T-cell (primary cell): ENCODE measurements at regions not wholly inside any gene's neighbourhood (a gene's known extent, or its start where the extent isn't known, plus 50 kb on each side); places are given as distances from the start of the nearest gene placed in this dataset.
"Not testable (repeated sequence)": the region's sequence is repeated elsewhere in the genome, so short reads cannot be mapped to it uniquely, and the experiment has no call there.

ENCODE experiments used
- ATAC-seq, 4 experiments: fragments of 200-7000 bp in 3 of 4; fragments of 150-1000 bp in 1 of 4; cut with Tn5 transposase; replicated peaks in 1 of 4; 1 replicate in 3 of 4; 2 replicates in 1 of 4; pipeline ENCODE4 v1.10.0; 2021; ENCODE audit warnings: moderate library complexity in 3 of 4, mild to moderate bottlenecking in 2 of 4, moderate number of reproducible peaks in 1 of 4
- CTCF ChIA-PET, 2 donors: fragments of 300-600 bp; sonication (Branson Sonifier 250); formaldehyde crosslinking; loops; one replicate each; lab custom pipeline; 2022; ENCODE audit warnings: antibody characterized with exemption in 2 of 2; lab: Charles Lee
- POLR2A ChIA-PET, 2 donors: fragments of 300-600 bp; sonication (Branson Sonifier 250); formaldehyde crosslinking; loops; one replicate each; lab custom pipeline; 2022; ENCODE audit warnings: antibody characterized with exemption in 2 of 2; lab: Charles Lee
- DNase-seq, 35 experiments: peaks; one replicate each; pipeline versions ENCODE4 v3.0.0 to v3.0.0-alpha.2; 2013 to 2023
- H3K27ac ChIP-seq: one replicate; pipeline ENCODE4 v1.5.1; 2013; ENCODE audit warnings: low read length
- H3K27me3 ChIP-seq, 2 experiments: replicated peaks in 1 of 2; 1 replicate in 1 of 2; 2 replicates in 1 of 2; pipeline versions ENCODE4 v1.6.1 to v1.7.0; 2013; ENCODE audit warnings: low read length in 1 of 2, mixed read lengths in 1 of 2; ENCODE audit not compliant: control insufficient read depth in 2 of 2, insufficient read depth in 2 of 2; ENCODE audit errors: extremely low read depth in 1 of 2
- H3K36me3 ChIP-seq, 2 donors: 1 replicate in 1 of 2; 2 replicates in 1 of 2; pipeline versions ENCODE4 v1.6.1 to v1.7.0; 2013; ENCODE audit warnings: low read length in 1 of 2; ENCODE audit not compliant: control insufficient read depth in 2 of 2, insufficient read depth in 1 of 2; ENCODE audit errors: extremely low read depth in 1 of 2
- H3K4me1 ChIP-seq, 2 experiments: 1 replicate in 1 of 2; 2 replicates in 1 of 2; pipeline versions ENCODE4 v1.6.1 to v1.7.0; 2013; ENCODE audit warnings: low read length in 2 of 2, mixed read lengths in 1 of 2; ENCODE audit not compliant: insufficient read depth in 2 of 2, control insufficient read depth in 1 of 2; ENCODE audit errors: extremely low read depth in 1 of 2
- H3K4me3 ChIP-seq, 2 donors: 1 replicate in 1 of 2; 2 replicates in 1 of 2; pipeline versions ENCODE4 v1.5.1 to v1.7.0; 2013; ENCODE audit warnings: mild to moderate bottlenecking in 2 of 2, low read length in 1 of 2, moderate library complexity in 1 of 2; ENCODE audit not compliant: control insufficient read depth in 1 of 2; ENCODE audit errors: extremely low read depth in 1 of 2
- H3K9me3 ChIP-seq: 2 replicates; pipeline ENCODE4 v1.7.0; 2013
- H3K27ac Mint-ChIP-seq, 2 donors: one replicate each; pipeline ENCODE4 v1.8.0; 2020 to 2021; ENCODE audit warnings: mild to moderate bottlenecking in 2 of 2, mixed read lengths in 2 of 2
- H3K27me3 Mint-ChIP-seq, 2 donors: one replicate each; pipeline ENCODE4 v1.8.0; 2021 to 2022; ENCODE audit warnings: mixed read lengths in 2 of 2
- H3K36me3 Mint-ChIP-seq: one replicate; pipeline ENCODE4 v1.8.0; 2021; ENCODE audit warnings: mixed read lengths
- H3K4me1 Mint-ChIP-seq, 3 donors: one replicate each; pipeline ENCODE4 v1.8.0; 2020 to 2022; ENCODE audit warnings: mixed read lengths in 3 of 3, mild to moderate bottlenecking in 1 of 3
- H3K4me3 Mint-ChIP-seq, 3 donors: one replicate each; pipeline ENCODE4 v1.8.0; 2020 to 2022; ENCODE audit warnings: mild to moderate bottlenecking in 3 of 3, mixed read lengths in 3 of 3, moderate library complexity in 3 of 3
- H3K9me3 Mint-ChIP-seq, 3 donors: one replicate each; pipeline ENCODE4 v1.8.0; 2020 to 2022; ENCODE audit warnings: mixed read lengths in 3 of 3
- WGBS: methylation state at CpG from one replicate; pipeline ENCODE4 v1.1.5; 2013; ENCODE audit warnings: missing lambda C conversion rate; ENCODE audit not compliant: insufficient coverage; 5-methylcytosine and 5-hydroxymethylcytosine counted together

DNA sequence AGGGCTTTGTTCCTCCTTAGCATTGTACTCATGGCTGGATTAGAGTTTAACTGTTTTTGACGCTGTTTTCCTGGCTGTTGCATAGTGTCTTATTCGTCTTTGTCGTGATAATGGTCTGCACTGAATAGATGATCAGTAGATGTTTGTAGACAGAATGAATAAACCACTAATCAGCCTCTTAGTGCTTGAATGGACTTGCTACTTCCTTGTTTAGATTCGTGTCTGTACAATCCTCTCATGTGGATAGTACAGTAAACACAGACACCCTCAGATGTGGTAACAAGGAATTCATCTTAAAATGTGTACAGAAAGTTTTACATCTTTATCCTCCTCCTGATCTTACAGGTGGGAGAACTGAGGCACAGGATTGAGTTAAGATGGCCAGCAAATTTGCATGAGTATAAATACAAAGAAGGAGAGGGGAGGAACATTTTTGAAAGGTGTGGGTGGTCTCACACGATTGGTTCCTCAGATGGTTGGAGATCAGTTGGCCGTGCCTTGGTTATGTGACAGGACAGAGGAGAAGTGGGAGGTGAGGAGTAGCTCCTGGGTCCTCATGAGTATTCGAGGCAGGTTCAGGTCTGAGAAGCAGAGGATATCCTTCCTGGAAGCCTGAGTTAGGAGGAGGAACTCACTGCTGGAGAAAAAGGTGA is 196.0 kb downstream of the KLRB1 start:
- H3K27ac ChIP-seq, H3K27me3 ChIP-seq, H3K4me3 ChIP-seq, H3K27ac Mint-ChIP-seq, DNase-seq, H3K36me3 ChIP-seq, CTCF ChIA-PET, H3K4me3 Mint-ChIP-seq, H3K4me1 ChIP-seq, H3K36me3 Mint-ChIP-seq, H3K9me3 Mint-ChIP-seq, H3K27me3 Mint-ChIP-seq, ATAC-seq, POLR2A ChIA-PET, H3K9me3 ChIP-seq: not testable (repeated sequence)
- 64% methylated on average over 4 of the region's 7 CpGs for WGBS
- peaks cover 7 to 17% (median 12%) of the 10 kb centered on the region in 3 donors for H3K4me1 Mint-ChIP-seq

GRCh38 chr12:9407425-9407748 is 199.2 kb upstream of the PZP start:
- 100% methylated on average over 3 of the region's 4 CpGs for WGBS
- H3K4me3 ChIP-seq, DNase-seq, H3K4me1 Mint-ChIP-seq, H3K9me3 Mint-ChIP-seq, H3K36me3 Mint-ChIP-seq, ATAC-seq, H3K4me3 Mint-ChIP-seq, H3K27ac ChIP-seq, H3K36me3 ChIP-seq, POLR2A ChIA-PET, H3K9me3 ChIP-seq, H3K27me3 ChIP-seq, H3K27me3 Mint-ChIP-seq, H3K4me1 ChIP-seq, CTCF ChIA-PET, H3K27ac Mint-ChIP-seq: not testable (repeated sequence)

DNA sequence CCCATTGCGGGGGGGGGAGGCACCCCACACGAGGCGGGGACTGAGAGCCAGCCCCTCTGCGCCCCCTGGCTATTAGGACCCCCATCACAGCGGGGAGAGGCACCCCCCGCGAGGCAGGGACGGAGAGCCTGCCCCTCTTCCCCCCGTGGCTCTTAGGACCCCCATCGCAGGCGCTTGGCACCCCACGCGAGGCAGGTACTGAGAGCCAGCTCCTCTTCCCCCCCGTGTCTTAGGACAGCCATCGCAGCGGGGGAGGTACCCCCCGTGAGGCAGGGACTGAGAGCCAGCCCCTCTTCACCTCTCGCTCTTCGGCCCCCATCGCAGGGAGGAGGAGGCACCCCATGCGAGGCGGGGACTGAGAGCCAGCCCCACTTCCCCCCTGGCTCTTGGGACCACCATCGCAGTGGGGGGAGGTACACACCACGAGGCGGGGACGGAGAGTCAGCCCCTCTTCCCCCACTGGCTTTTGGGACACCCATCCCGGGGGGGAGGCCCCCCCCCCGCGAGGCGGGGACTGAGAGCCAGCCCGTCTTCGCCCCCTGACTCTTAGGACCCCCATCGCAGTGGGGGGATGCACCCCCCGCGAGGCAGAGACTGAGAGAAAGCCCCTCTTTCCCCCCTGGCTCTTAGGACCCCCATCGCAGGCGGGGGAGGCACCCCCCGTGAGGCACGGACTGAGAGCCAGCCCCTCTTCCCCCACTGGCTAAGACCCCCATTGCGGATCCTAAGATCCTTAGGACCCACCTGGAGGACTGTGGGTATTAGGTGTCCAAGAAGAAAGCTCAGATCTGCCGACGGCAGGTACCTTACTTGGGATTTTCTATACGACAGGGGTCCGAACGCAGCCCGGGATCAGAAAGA is 198.6 kb upstream of the PZP start:
- Mint-ChIP-seq H3K4me1 (peaks cover under 1 to 4% (median 3%) of the 10 kb centered on the region in 3 donors), H3K27me3 (no peaks in the 10 kb centered on the region), H3K9me3 (no peaks in the 10 kb centered on the region), H3K27ac (no peak overlapping the region), H3K4me3 (no peak overlapping the region), H3K36me3 (no peaks in the 10 kb centered on the region)
- no peaks in the 10 kb centered on the region for H3K36me3 ChIP-seq
- H3K9me3 ChIP-seq: no peaks in the 10 kb centered on the region
- no peak overlapping the region for H3K27ac ChIP-seq
- ChIA-PET CTCF (no interaction called here), POLR2A (interaction anchor here in 1 of 2 donors (0.7 kb wide), 1 partner anchor 654 kb away, joined by 3 read pairs; no protein-coding TSS in a partner anchor)
- 98% methylated on average over 6 of the region's 46 CpGs for whole genome bisulfite sequencing
- peaks cover 2 to 5% of the 10 kb centered on the region in 2 experiments for H3K4me1 ChIP-seq
- no peaks in the 10 kb centered on the region for H3K27me3 ChIP-seq
- H3K4me3 ChIP-seq: no peak overlapping the region
- ATAC-seq: no peak
- no peak for DNase-seq

DNA sequence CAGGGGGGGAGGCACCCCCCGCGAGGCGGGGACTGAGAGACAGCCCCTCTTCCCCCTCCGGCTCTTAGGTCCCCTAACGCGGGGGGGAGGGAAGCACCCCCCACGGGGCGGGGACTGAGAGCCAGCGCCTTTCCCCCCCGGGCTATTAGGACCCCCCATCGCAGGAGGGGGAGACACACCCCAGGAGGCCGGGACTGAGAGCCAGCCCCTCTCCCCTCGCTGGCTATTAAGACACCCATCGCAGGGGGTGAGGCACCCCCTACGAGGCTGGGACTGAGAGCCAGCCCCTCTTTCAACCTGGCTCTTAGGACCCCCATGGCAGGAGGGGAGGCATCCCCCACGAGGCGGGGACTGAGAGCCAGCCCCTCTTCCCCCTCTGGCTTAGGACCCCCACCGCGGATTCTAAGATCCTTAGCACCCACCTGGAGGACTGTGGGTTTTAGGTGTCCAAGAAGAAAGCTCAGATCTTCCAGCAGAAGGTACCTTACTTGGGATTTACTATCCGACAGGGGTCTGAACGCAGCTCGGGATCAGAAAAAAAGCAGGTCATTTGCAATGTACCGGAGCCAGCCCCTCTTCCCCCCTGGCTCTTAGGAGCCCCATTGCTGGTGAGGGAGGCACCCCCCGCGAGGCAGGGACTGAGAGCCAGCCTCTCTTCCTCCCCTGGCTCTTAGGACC is 197.8 kb upstream of the PZP start:
- no CpG with 5 or more reads among the region's 25 CpGs for whole genome bisulfite sequencing
- no peak overlapping the region for H3K4me3 ChIP-seq
- peaks cover 0 to 5% of the 10 kb centered on the region in 2 experiments for H3K4me1 ChIP-seq
- no peaks in the 10 kb centered on the region for H3K36me3 Mint-ChIP-seq
- no peaks in the 10 kb centered on the region for H3K27me3 ChIP-seq
- H3K9me3 Mint-ChIP-seq: no peaks in the 10 kb centered on the region
- no peak for DNase-seq
- no peak overlapping the region for H3K4me3 Mint-ChIP-seq
- no peaks in the 10 kb centered on the region for H3K27me3 Mint-ChIP-seq
- H3K9me3 ChIP-seq: no peaks in the 10 kb centered on the region
- H3K27ac ChIP-seq: no peak overlapping the region
- POLR2A ChIA-PET: interaction anchor here in 1 of 2 donors (0.7 kb wide), 1 partner anchor 655 kb away, joined by 3 read pairs; no protein-coding TSS in a partner anchor
- ATAC-seq: no peak
- no peaks in the 10 kb centered on the region for H3K36me3 ChIP-seq
- no peak overlapping the region for H3K27ac Mint-ChIP-seq
- no peaks in the 10 kb centered on the region for H3K4me1 Mint-ChIP-seq
- CTCF ChIA-PET: interaction anchor here in 1 of 2 donors (0.6 kb wide), 1 partner anchor 367 kb away, joined by 5 read pairs; no protein-coding TSS in a partner anchor

- Histone ChIP-seq H3K9me3 (no peaks in the 10 kb centered on the region), H3K27ac (no peak overlapping the region), H3K27me3 (no peaks in the 10 kb centered on the region), H3K4me3 (no peak overlapping the region), H3K4me1 (peaks cover 0 to 5% of the 10 kb centered on the region in 2 experiments), H3K36me3 (no peaks in the 10 kb centered on the region)
- no peak for ATAC-seq
- H3K9me3 Mint-ChIP-seq: no peaks in the 10 kb centered on the region
- ChIA-PET CTCF (no interaction called here), POLR2A (no interaction called here)
- H3K4me1 Mint-ChIP-seq: no peaks in the 10 kb centered on the region
- no peaks in the 10 kb centered on the region for H3K36me3 Mint-ChIP-seq
- no CpG with 5 or more reads among the region's 39 CpGs for WGBS
- no peaks in the 10 kb centered on the region for H3K27me3 Mint-ChIP-seq
- H3K4me3 Mint-ChIP-seq: no peak overlapping the region
- H3K27ac Mint-ChIP-seq: no peak overlapping the region
- DNase-seq: peak in 1 of 35 experiments; percentile 35
Measured at GRCh38 chr12:9404469-9405260, 196.5 kb upstream of the PZP start.

GRCh38 chr12:9404031-9404430 is 195.8 kb upstream of the PZP start:
- Mint-ChIP-seq H3K36me3 (no peaks in the 10 kb centered on the region), H3K27ac (no peak overlapping the region), H3K9me3 (no peaks in the 10 kb centered on the region), H3K4me1 (no peaks in the 10 kb centered on the region), H3K4me3 (no peak overlapping the region), H3K27me3 (no peaks in the 10 kb centered on the region)
- WGBS: no CpG with 5 or more reads among the region's 20 CpGs
- Histone ChIP-seq H3K36me3 (no peaks in the 10 kb centered on the region), H3K9me3 (no peaks in the 10 kb centered on the region), H3K27me3 (no peaks in the 10 kb centered on the region), H3K27ac (no peak overlapping the region), H3K4me1 (peaks cover 0 to 5% of the 10 kb centered on the region in 2 experiments), H3K4me3 (no peak overlapping the region)
- ChIA-PET POLR2A (no interaction called here), CTCF (no interaction called here)
- DNase-seq (no peak), ATAC-seq (no peak)
